H54 (cell line): ENCODE measurements at regions not wholly inside any gene's neighbourhood (a gene's known extent, or its start where the extent isn't known, plus 50 kb on each side); places are given as distances from the start of the nearest gene placed in this dataset.

Experiments
- DNase-seq: peaks from one replicate; pipeline ENCODE4 v3.0.0; 2011; ENCODE audit warnings: low spot score, mixed read lengths; ENCODE audit not compliant: insufficient read length
- FAIRE-seq: peaks from 3 replicates; lab custom pipeline; 2011; peaks lifted over from hg19 to GRCh38; lab: Jason Lieb, UNC
- POLR2A ChIP-seq: IDR thresholded peaks from 2 replicates; pipeline ENCODE4 v1.6.1; 2011; ENCODE audit warnings: low read depth, mild to moderate bottlenecking, low read length

DNA sequence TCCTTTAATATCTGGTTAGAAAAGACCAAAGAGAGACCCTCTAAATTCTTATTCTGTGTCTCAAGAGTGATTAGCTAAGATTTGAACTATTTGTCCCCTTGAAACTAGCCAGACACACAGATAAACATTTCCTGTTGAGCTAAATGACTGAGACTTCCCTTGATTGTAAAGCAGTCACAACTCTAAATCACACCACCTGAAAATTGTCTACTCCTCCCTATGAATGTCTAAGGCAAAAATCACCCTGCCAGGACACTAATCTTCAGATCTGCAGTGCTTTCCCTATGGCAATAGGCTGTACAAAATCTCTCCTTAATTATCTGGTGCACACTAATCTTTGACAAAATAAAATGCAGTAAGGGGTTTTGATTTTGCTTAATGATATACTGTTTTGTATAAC lies 200.5 kb upstream of the GULP1 start:
- DNase-seq (no peak), FAIRE-seq (no peak)
- no peak for TF ChIP-seq POLR2A

- no peak for FAIRE-seq
- no peak for TF ChIP-seq POLR2A
- no peak for DNase-seq
Measured at GRCh38 chr2:188092734-188093133, 198.9 kb upstream of the GULP1 start.

GRCh38 chr2:188096910-188097309 lies 194.8 kb upstream of the GULP1 start:
- no peak for TF ChIP-seq POLR2A
- FAIRE-seq, result no peak
- no peak for DNase-seq

GRCh38 chr2:188102881-188103280 lies 188.8 kb upstream of the GULP1 start:
- DNase-seq, result no peak
- FAIRE-seq, result no peak

GRCh38 chr2:188114014-188114413 lies 177.7 kb upstream of the GULP1 start:
- FAIRE-seq, result peak; percentile 66
- no peak for TF ChIP-seq POLR2A
- peak; percentile 3 for DNase-seq

More at GRCh38 chr2:188102881-188103280, 188.8 kb upstream of the GULP1 start:
- no peak for TF ChIP-seq POLR2A

DNA sequence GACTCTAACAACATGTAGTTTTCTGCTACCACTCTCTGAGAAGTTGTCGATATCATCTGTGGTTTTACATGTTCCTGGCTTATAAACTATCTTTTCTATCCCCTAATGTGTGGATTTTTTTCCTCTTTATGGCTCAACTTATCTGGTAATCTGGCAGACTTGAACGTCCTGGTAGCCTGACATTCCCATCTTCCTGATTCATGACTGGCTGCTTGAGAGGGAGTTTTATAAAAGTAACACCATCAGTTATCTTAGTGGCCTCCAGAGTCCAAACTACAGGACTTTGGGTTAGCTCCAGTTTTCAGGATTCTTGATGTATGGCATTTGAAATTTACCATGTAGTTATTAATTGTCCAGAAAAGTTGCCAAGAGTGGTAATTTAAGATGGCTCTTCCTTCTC lies 174.0 kb upstream of the GULP1 start:
- no peak for TF ChIP-seq POLR2A
- no peak for FAIRE-seq

DNA sequence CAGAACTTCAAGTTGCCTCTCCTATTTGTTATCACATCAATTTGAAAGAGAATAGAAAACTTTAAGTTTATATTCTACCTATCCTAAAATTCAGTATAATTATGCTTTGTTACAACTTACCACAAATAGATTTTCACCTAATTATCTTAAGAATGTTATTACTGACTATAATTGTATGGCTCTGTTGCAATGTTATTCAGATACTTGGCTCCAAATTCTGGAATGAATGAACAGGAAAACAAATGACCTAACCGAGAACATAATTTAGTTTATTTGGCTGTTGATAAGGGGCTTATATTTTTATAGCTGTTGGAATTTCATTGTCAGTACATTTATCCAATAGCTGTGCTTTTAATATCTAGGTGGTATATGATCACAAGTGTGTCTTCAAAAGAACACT lies 173.2 kb upstream of the GULP1 start:
- DNase-seq, result no peak
- FAIRE-seq, result no peak
- no peak for TF ChIP-seq POLR2A

More for the DNA sequence above, 174.0 kb upstream of the GULP1 start:
- DNase-seq, result no peak

DNA sequence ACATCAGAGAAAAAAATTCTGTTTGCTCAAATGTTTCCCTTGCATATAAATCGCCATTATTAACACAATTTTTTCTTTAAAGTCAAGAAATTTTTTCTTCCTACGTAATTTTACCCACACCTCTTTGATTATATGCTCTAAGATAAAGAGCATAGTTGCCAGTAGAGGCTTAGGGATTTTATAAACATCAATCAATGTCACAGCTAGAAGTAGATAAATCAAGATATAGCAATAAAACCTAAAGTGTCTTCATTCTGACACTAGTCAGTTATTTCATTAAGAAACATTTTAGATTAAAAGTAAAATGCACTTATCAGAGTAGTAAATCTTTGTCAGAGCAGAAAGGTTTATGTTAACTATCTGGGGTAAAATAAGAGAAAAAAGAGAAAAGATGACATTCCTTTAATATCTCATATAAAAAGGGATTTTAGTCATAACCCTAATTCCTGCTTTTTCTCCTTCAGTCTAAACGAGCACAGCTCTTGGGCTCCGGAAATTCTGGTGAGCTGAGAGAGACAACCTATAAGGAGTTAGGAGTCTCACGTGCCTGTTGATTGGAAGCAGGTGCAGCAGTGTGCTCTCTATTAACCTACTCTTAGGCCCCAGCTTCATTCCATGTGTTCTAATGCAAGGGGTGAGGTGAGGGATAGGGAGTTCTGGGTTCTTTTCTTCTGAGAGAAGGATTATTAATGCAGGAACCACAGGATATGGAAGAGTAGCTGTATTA lies 172.4 kb upstream of the GULP1 start:
- DNase-seq, result no peak
- TF ChIP-seq POLR2A, result no peak
- FAIRE-seq, result no peak

DNA sequence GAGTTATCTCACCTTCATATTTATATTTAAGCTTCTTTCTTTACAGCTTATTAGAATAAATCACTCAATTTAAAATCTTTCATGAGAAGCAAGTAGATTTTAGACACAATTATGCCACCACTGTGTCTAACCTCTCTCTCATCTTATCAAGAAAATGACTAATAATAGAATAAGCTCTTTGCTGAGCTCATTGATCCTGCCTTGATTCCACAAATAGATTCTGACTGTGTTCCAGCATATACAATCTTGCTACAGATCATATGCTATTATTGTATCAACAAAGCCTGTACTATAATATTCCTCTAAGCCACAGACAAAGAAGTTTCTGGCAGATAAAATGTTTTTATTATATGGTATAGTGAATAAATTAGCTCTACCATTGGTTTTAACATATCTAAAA lies 168.7 kb upstream of the GULP1 start:
- DNase-seq, result no peak
- no peak for TF ChIP-seq POLR2A
- no peak for FAIRE-seq

GRCh38 chr2:188129677-188130076 lies 162.0 kb upstream of the GULP1 start:
- DNase-seq (no peak), FAIRE-seq (no peak)
- TF ChIP-seq POLR2A, result no peak

GRCh38 chr2:188130317-188130716 lies 161.4 kb upstream of the GULP1 start:
- DNase-seq (no peak), FAIRE-seq (peak; percentile 27)
- no peak for TF ChIP-seq POLR2A

GRCh38 chr2:188131281-188131680 lies 160.4 kb upstream of the GULP1 start:
- no peak for DNase-seq
- TF ChIP-seq POLR2A, result no peak
- no peak for FAIRE-seq

GRCh38 chr2:188132385-188132784 lies 159.3 kb upstream of the GULP1 start:
- no peak for FAIRE-seq
- DNase-seq, result no peak
- no peak for TF ChIP-seq POLR2A

GRCh38 chr2:188134241-188134640 lies 157.4 kb upstream of the GULP1 start:
- no peak for TF ChIP-seq POLR2A
- FAIRE-seq (no peak), DNase-seq (no peak)

DNA sequence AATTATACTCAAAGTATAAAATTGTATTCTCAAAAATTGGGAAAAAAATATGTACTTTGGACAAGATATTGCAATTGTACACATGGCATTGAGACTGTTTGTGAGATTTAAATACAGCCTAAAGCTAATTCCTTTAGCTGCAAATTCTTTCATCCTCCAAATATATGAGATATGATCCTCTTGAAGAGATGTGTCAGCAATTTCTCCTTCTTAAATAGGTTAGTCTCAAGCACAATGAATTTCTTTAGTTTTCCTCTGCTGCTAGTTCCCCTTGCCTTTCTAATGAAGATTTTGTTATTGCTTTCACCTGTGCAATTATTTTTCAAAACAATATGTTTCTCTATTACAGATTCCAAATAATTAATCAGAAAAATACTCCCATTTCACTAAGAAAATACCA lies 153.4 kb upstream of the GULP1 start:
- FAIRE-seq, result no peak
- no peak for DNase-seq
- no peak for TF ChIP-seq POLR2A
